ENCODE measurements at regions not wholly inside any gene's neighbourhood (a gene's known extent, or its start where the extent isn't known, plus 50 kb on each side); places are given as distances from the start of the nearest gene placed in this dataset.
A peak's percentile ranks its signal among the peaks of the same experiment; 100 is the strongest.
"Not testable (repeated sequence)": the region's sequence is repeated elsewhere in the genome, so short reads cannot be mapped to it uniquely, and the experiment has no call there.

- no peak for DNase-seq
These were observed 86.5 kb upstream of the IFNGR1 start for GRCh38 chr6:137305691-137306090.

- no peak for DNase-seq
These were observed 85.0 kb upstream of the IFNGR1 start for GRCh38 chr6:137304020-137304780.

- DNase-seq, result no peak
These were observed 84.3 kb upstream of the IFNGR1 start for GRCh38 chr6:137303441-137303840.

- DNase-seq, result no peak
These were observed 80.5 kb upstream of the IFNGR1 start for GRCh38 chr6:137299681-137300080.

GRCh38 chr6:137297887-137298286 lies 78.7 kb upstream of the IFNGR1 start:
- peak; percentile 4 to 12 for DNase-seq

- not testable (repeated sequence) for DNase-seq
These were observed 73.1 kb upstream of the IFNGR1 start for GRCh38 chr6:137292326-137292725.

- peak; percentile 25 to 41 for DNase-seq
These were observed 72.3 kb upstream of the IFNGR1 start for GRCh38 chr6:137291441-137291840.

GRCh38 chr6:137290601-137291261 lies 71.5 kb upstream of the IFNGR1 start:
- DNase-seq, result no peak

- no peak for DNase-seq
These were observed 67.7 kb upstream of the IFNGR1 start for GRCh38 chr6:137286916-137287315.

- DNase-seq, result no peak
These were observed 67.2 kb upstream of the IFNGR1 start for GRCh38 chr6:137286368-137286767.

GRCh38 chr6:137284811-137285110 lies 65.6 kb upstream of the IFNGR1 start:
- no peak for DNase-seq

- peak in 1 of 2 donors; percentile 24 for DNase-seq
These were observed 65.0 kb upstream of the IFNGR1 start for GRCh38 chr6:137283940-137284810.

- DNase-seq, result no peak
These were observed 63.9 kb upstream of the IFNGR1 start for GRCh38 chr6:137283080-137283479.

GRCh38 chr6:137282254-137282653 lies 63.1 kb upstream of the IFNGR1 start:
- peak in 1 of 2 donors; percentile 4 for DNase-seq

- not testable (repeated sequence) for DNase-seq
These were observed 60.1 kb upstream of the IFNGR1 start for GRCh38 chr6:137279279-137279678.

GRCh38 chr6:137277971-137278637 lies 58.9 kb upstream of the IFNGR1 start:
- DNase-seq, result no peak

- no peak for DNase-seq
These were observed 53.2 kb upstream of the IFNGR1 start for GRCh38 chr6:137272403-137272802.

GRCh38 chr6:137271245-137272183 lies 52.3 kb upstream of the IFNGR1 start:
- DNase-seq, result peak in 1 of 2 donors; percentile 68

- no peak for DNase-seq
These were observed 50.6 kb upstream of the IFNGR1 start for GRCh38 chr6:137269803-137270202.

- DNase-seq, result no peak
These were observed 50.2 kb upstream of the IFNGR1 start for GRCh38 chr6:137269347-137269746.
